Naive thymus-derived CD4-positive, alpha-beta T cell (primary cell): ENCODE measurements at regions not wholly inside any gene's neighbourhood (a gene's known extent, or its start where the extent isn't known, plus 50 kb on each side); places are given as distances from the start of the nearest gene placed in this dataset.

Source experiments
- ATAC-seq: fragments of 150-1000 bp; cut with Tn5 transposase; 2 replicates; pipeline ENCODE4 v1.10.0; 2021; ENCODE audit warnings: mild to moderate bottlenecking, moderate library complexity
- CTCF ChIA-PET: fragments of 350-600 bp; sonication (Branson Sonifier 250); formaldehyde crosslinking; loops from one replicate; lab custom pipeline; 2021; ENCODE audit warnings: antibody characterized with exemption; lab: Charles Lee
- POLR2A ChIA-PET: fragments of 350-600 bp; sonication (Branson Sonifier 250); formaldehyde crosslinking; loops from one replicate; lab custom pipeline; 2021; ENCODE audit warnings: antibody characterized with exemption, inconsistent platforms; lab: Charles Lee
- DNase-seq, 9 donors: peaks; one replicate each; pipeline versions ENCODE4 v3.0.0 to v3.0.0-alpha.2; 2020 to 2022; ENCODE audit warnings: mixed read lengths in 1 of 9
- H3K27ac ChIP-seq: one replicate; pipeline ENCODE4 v1.7.0; 2013; ENCODE audit warnings: mild to moderate bottlenecking, low read depth, low read length, moderate library complexity
- H3K27me3 ChIP-seq, 2 donors: one replicate each; pipeline ENCODE4 v1.7.0; 2013; ENCODE audit warnings: low read length in 2 of 2, mild to moderate bottlenecking in 2 of 2, moderate library complexity in 2 of 2; ENCODE audit not compliant: control insufficient read depth in 2 of 2, insufficient read depth in 2 of 2
- H3K36me3 ChIP-seq, 3 experiments: 1 replicate in 2 of 3; 2 replicates in 1 of 3; pipeline ENCODE4 v1.7.0; 2013; ENCODE audit warnings: low read length in 3 of 3, mild to moderate bottlenecking in 3 of 3, moderate library complexity in 1 of 3; ENCODE audit not compliant: insufficient read depth in 3 of 3, control insufficient read depth in 2 of 3
- H3K4me1 ChIP-seq, 2 donors: one replicate each; pipeline ENCODE4 v1.7.0; 2013; ENCODE audit warnings: low read length in 2 of 2, mild to moderate bottlenecking in 2 of 2, moderate library complexity in 1 of 2; ENCODE audit not compliant: control insufficient read depth in 2 of 2, insufficient read depth in 2 of 2
- H3K4me3 ChIP-seq: 2 replicates; pipeline ENCODE4 v1.7.0; 2013; ENCODE audit warnings: mild to moderate bottlenecking, low read length
- H3K9me3 ChIP-seq, 3 experiments: 1 replicate in 2 of 3; 2 replicates in 1 of 3; pipeline ENCODE4 v1.7.0; 2013; ENCODE audit warnings: low read length in 3 of 3; ENCODE audit not compliant: control insufficient read depth in 2 of 3
- H3K27ac Mint-ChIP-seq, 9 donors: one replicate each; pipeline ENCODE4 v1.8.0; 2020 to 2022; ENCODE audit warnings: mixed read lengths in 9 of 9, mild to moderate bottlenecking in 8 of 9, moderate library complexity in 5 of 9, inconsistent platforms in 2 of 9
- H3K27me3 Mint-ChIP-seq, 5 donors: one replicate each; pipeline ENCODE4 v1.8.0; 2021 to 2022; ENCODE audit warnings: mixed read lengths in 5 of 5, mild to moderate bottlenecking in 1 of 5
- H3K36me3 Mint-ChIP-seq, 5 donors: one replicate each; pipeline ENCODE4 v1.8.0; 2020 to 2022; ENCODE audit warnings: mixed read lengths in 5 of 5, mild to moderate bottlenecking in 3 of 5, inconsistent platforms in 1 of 5
- H3K4me1 Mint-ChIP-seq, 7 donors: one replicate each; pipeline ENCODE4 v1.8.0; 2020 to 2022; ENCODE audit warnings: mixed read lengths in 7 of 7, mild to moderate bottlenecking in 3 of 7, inconsistent platforms in 1 of 7
- H3K4me3 Mint-ChIP-seq, 10 donors: one replicate each; pipeline ENCODE4 v1.8.0; 2020 to 2022; ENCODE audit warnings: mild to moderate bottlenecking in 10 of 10, mixed read lengths in 10 of 10, moderate library complexity in 6 of 10, inconsistent platforms in 2 of 10
- H3K9me3 Mint-ChIP-seq, 11 donors: one replicate each; pipeline ENCODE4 v1.8.0; 2020 to 2022; ENCODE audit warnings: mixed read lengths in 11 of 11, mild to moderate bottlenecking in 4 of 11, inconsistent platforms in 1 of 11, moderate library complexity in 1 of 11
- intact Hi-C, 2 donors: fragments of 100-400 bp; cut with micrococcal nuclease; formaldehyde crosslinking; loops; one replicate each; pipeline ENCODE4 v1.15.1; 2023

DNA sequence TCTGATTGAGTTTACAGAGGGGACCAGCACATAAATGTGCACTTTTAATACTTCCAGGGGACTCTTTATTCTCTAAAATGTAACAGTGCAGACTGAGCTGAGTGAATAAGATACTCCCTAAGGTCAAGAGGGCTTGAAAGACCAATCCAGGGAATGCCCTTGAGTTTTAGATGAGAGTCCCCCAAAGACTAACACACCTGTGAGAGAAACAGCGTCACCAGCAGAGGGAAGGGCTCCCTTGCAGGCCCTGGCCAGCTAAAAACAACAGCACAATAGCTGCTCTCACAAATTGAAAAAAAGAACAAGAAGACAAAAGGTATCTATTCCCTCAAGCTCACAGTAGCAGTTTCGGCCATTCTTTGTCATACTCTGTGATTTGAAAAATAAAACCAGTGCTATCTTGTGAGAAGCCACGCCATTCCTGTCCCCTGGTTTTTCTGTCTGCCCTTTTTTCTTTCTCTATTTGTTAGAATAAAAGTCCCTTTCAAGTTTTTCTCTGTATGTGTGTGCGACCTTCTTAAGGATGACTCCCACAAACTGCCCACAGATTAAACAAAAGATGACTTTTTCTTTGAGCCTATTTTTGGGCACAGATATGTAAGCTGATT is 230.4 kb upstream of the BMPER start:
- ChIA-PET POLR2A (no interaction called here), CTCF (no interaction called here)
- Histone ChIP-seq H3K36me3 (no peaks in the 10 kb centered on the region), H3K4me1 (no peaks in the 10 kb centered on the region), H3K27me3 (no peaks in the 10 kb centered on the region), H3K9me3 (no peaks in the 10 kb centered on the region), H3K4me3 (no peak overlapping the region), H3K27ac (no peak overlapping the region)
- intact Hi-C loops, result no loop called here
- Mint-ChIP-seq H3K27me3 (no peaks in the 10 kb centered on the region), H3K4me1 (peaks cover 0 to 3% (median 0%) of the 10 kb centered on the region in 7 donors), H3K36me3 (peaks cover 0 to 23% (median 18%) of the 10 kb centered on the region in 5 donors), H3K4me3 (no peak overlapping the region), H3K9me3 (peaks cover 0 to 12% (median 2%) of the 10 kb centered on the region in 11 donors), H3K27ac (no peak overlapping the region)
- DNase-seq, result no peak
- no peak for ATAC-seq

DNA sequence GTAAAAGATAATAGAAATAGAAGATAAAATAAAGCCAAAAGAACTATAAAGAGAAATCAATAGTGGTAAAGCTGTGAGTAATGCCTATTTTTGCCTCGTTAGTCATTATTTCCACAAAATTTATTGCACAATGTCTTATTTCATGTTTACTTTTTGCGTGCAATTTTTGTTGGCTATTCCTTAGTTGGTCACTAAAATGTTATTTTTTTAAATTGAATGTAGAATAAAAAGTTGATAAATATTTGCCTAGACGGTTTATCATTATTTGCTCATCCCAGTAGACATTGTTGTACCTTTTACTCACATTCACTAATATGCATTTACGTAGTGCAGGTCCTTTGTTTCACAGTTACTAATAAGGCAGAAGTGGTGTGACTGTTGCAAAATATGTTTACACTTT is 227.8 kb upstream of the BMPER start:
- Histone ChIP-seq H3K27me3 (no peaks in the 10 kb centered on the region), H3K4me3 (no peak overlapping the region), H3K9me3 (no peaks in the 10 kb centered on the region), H3K4me1 (no peaks in the 10 kb centered on the region), H3K36me3 (no peaks in the 10 kb centered on the region), H3K27ac (no peak overlapping the region)
- ChIA-PET POLR2A (no interaction called here), CTCF (no interaction called here)
- no peak for ATAC-seq
- Mint-ChIP-seq H3K27me3 (no peaks in the 10 kb centered on the region), H3K36me3 (peaks cover 0 to 36% (median 33%) of the 10 kb centered on the region in 5 donors), H3K9me3 (peaks cover 0 to 18% (median 3%) of the 10 kb centered on the region in 11 donors), H3K4me3 (no peak overlapping the region), H3K4me1 (no peaks in the 10 kb centered on the region), H3K27ac (no peak overlapping the region)
- DNase-seq, result no peak
- intact Hi-C loops, result no loop called here

DNA sequence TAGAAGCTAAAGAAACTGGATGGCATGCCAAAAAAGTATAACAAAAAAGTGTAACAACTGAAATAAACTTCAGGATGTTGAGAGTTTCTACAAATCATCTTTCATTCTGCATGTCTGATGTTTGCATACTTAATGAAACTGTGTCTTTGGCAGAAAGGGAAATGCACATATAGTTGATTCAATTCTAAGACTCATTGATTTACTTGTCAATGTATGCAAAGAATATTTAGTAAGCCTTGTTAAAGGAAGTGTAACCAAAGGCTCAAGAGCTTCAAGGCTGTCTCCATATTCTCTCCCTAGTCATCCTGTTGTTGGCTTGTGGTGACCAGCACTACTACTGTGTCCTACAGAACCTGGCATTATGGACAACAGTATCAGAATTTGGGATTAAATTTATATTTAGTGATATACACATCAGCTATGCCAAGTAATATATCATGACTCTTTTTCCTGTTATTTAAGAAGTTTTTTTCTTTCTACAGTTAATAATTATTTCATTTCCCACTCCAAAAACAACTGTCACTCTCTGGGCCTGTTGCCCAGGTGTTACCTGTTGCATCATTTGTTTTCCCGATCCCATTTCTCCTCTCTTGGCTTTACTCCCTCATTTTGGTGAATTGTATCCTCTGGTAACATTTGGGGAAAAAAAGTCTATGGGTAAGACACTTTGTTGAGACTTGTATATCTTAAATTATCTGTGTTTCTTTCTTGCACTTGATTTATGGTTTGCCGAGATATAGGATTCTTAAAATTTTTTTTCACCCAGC is 226.6 kb upstream of the BMPER start:
- Histone ChIP-seq H3K27me3 (no peaks in the 10 kb centered on the region), H3K4me3 (no peak overlapping the region), H3K9me3 (no peaks in the 10 kb centered on the region), H3K4me1 (no peaks in the 10 kb centered on the region), H3K27ac (no peak overlapping the region), H3K36me3 (no peaks in the 10 kb centered on the region)
- peaks cover 0 to 36% (median 34%) of the 10 kb centered on the region in 5 donors for H3K36me3 Mint-ChIP-seq
- H3K9me3 Mint-ChIP-seq, result peaks cover 0 to 18% (median 3%) of the 10 kb centered on the region in 11 donors
- no peaks in the 10 kb centered on the region for H3K27me3 Mint-ChIP-seq
- no peak overlapping the region for H3K27ac Mint-ChIP-seq
- DNase-seq, result no peak
- intact Hi-C loops, result no loop called here
- ChIA-PET POLR2A (no interaction called here), CTCF (no interaction called here)
- H3K4me3 Mint-ChIP-seq, result no peak overlapping the region
- ATAC-seq, result no peak
- H3K4me1 Mint-ChIP-seq, result no peaks in the 10 kb centered on the region

DNA sequence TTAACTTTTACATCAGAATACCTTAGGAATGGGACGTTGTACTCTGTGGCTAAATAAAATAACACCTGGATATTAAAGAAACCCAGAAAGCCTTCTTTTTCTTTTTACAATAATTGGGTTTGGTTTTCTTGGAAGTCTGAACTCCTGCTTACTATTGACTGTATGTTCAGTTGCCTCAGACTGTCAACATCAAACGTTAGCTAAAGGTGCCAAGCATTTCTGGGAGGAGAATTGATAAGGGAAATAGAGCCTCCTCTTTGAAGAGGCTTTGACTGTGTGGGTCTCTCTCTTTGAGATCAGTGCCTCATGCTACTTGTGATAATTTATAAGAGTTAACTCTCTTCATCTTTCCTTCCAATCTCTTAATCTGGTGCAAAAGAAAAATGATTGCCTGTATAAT is 224.7 kb upstream of the BMPER start:
- H3K9me3 Mint-ChIP-seq, result peaks cover 0 to 24% (median 8%) of the 10 kb centered on the region in 11 donors
- no peak overlapping the region for H3K27ac Mint-ChIP-seq
- peaks cover 0 to 45% (median 39%) of the 10 kb centered on the region in 5 donors for H3K36me3 Mint-ChIP-seq
- Histone ChIP-seq H3K27me3 (no peaks in the 10 kb centered on the region), H3K9me3 (no peaks in the 10 kb centered on the region), H3K4me1 (no peaks in the 10 kb centered on the region), H3K27ac (no peak overlapping the region), H3K4me3 (no peak overlapping the region), H3K36me3 (no peaks in the 10 kb centered on the region)
- CTCF ChIA-PET, result no interaction called here
- no peaks in the 10 kb centered on the region for H3K4me1 Mint-ChIP-seq
- H3K4me3 Mint-ChIP-seq, result no peak overlapping the region
- no peaks in the 10 kb centered on the region for H3K27me3 Mint-ChIP-seq
- POLR2A ChIA-PET, result no interaction called here
- ATAC-seq, result no peak
- no peak for DNase-seq
- intact Hi-C loops, result no loop called here

DNA sequence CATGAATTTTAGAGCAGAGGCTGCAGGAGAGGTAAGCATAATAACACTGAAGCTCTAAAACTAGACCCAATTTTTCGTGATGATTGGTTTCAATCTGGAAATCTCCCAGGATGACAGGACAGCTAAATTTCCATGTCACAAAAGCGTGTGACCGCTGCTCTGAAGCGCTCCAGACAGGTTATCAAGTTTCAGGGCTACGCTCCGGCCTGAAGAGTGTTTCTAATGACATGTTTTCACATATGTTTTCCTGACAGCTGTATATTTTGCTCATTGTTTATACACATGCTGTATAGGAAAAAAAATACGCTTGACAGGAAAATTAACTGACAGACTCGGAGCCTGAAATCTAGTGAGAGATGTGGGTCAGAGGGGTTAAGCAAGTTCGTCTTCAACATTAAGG is 219.8 kb upstream of the BMPER start:
- Mint-ChIP-seq H3K27me3 (no peaks in the 10 kb centered on the region), H3K36me3 (peaks cover 0 to 56% (median 44%) of the 10 kb centered on the region in 5 donors), H3K9me3 (peaks cover 0 to 19% (median 8%) of the 10 kb centered on the region in 11 donors), H3K4me1 (no peaks in the 10 kb centered on the region), H3K4me3 (no peak overlapping the region), H3K27ac (no peak overlapping the region)
- intact Hi-C loops, result no loop called here
- DNase-seq (no peak), ATAC-seq (no peak)
- no peak overlapping the region for H3K4me3 ChIP-seq
- H3K27ac ChIP-seq, result no peak overlapping the region
- POLR2A ChIA-PET, result no interaction called here
- CTCF ChIA-PET, result no interaction called here
- H3K4me1 ChIP-seq, result no peaks in the 10 kb centered on the region
- no peaks in the 10 kb centered on the region for H3K9me3 ChIP-seq
- no peaks in the 10 kb centered on the region for H3K36me3 ChIP-seq
- no peaks in the 10 kb centered on the region for H3K27me3 ChIP-seq

DNA sequence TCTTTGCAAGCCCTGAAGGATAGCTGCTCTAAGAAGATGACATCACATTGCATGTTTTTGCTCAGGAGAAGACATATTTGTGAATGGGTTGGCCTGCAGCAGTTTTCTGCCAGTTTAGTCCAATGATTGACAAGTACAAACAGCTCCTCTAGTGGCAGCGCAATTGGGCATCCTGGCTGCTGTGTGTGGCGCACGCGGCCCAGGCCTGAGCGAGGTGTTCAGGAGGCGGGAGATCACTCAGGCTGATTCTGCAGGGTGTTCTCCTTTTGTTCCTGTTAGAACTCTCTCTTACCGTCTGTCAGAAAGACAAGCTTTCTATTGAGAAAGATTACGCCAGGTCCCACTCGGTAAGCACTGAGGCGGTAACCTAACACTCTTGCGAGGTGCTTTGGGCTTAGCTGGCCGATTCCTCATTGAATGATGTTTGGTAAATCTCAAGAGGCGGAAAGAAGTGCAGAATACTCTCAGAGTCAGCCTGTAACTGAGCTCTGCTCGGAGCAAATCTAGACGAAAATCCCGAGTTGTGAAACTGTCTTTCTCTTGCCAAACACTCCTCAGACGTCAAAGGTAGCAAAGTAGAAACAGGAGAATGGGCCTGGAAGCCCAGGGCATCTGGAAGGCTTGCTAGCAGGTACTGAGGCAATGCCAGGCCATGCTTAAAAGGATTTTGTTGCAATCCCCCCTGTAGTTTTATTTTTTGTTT is 219.2 kb upstream of the BMPER start:
- Histone ChIP-seq H3K27ac (no peak overlapping the region), H3K9me3 (no peaks in the 10 kb centered on the region), H3K4me1 (no peaks in the 10 kb centered on the region), H3K36me3 (no peaks in the 10 kb centered on the region), H3K4me3 (no peak overlapping the region), H3K27me3 (no peaks in the 10 kb centered on the region)
- Mint-ChIP-seq H3K4me1 (no peaks in the 10 kb centered on the region), H3K4me3 (no peak overlapping the region), H3K27me3 (no peaks in the 10 kb centered on the region), H3K36me3 (peaks cover 0 to 57% (median 45%) of the 10 kb centered on the region in 5 donors), H3K27ac (no peak overlapping the region), H3K9me3 (peaks cover 0 to 25% (median 10%) of the 10 kb centered on the region in 11 donors)
- POLR2A ChIA-PET, result no interaction called here
- DNase-seq, result no peak
- CTCF ChIA-PET, result no interaction called here
- intact Hi-C loops, result no loop called here
- ATAC-seq, result no peak
